GM23338 (cell line): ENCODE measurements at regions not wholly inside any gene's neighbourhood (a gene's known extent, or its start where the extent isn't known, plus 50 kb on each side); places are given as distances from the start of the nearest gene placed in this dataset.

Experiments used
- ATAC-seq: fragments of 200-7000 bp; cut with Tn5 transposase; 3 replicates; pipeline ENCODE4 v1.9.1; 2020
- DNase-seq: peaks from one replicate; pipeline ENCODE4 v3.0.0-alpha.2; 2015; ENCODE audit warnings: low spot score
- H2AFZ ChIP-seq: fragments of 200-600 bp; sonication (generic); 2 replicates; pipeline ENCODE4 v1.8.0; 2016; ENCODE audit warnings: antibody characterized with exemption, mild to moderate bottlenecking, moderate library complexity
- H3F3A ChIP-seq: fragments of 200-600 bp; sonication (generic); replicated peaks from 2 replicates; pipeline ENCODE4 v1.8.0; 2017; ENCODE audit warnings: antibody characterized with exemption, mixed run types, low read depth
- H3K27ac ChIP-seq: fragments of 200-600 bp; sonication (generic); 2 replicates; pipeline ENCODE4 v1.6.1; 2016; ENCODE audit warnings: low read depth
- H3K27me3 ChIP-seq: fragments of 200-600 bp; sonication (generic); 2 replicates; pipeline ENCODE4 v1.8.0; 2016; ENCODE audit warnings: mild to moderate bottlenecking, mixed run types, moderate library complexity; ENCODE audit not compliant: insufficient read depth
- H3K36me3 ChIP-seq: fragments of 200-600 bp; sonication (generic); 2 replicates; pipeline ENCODE4 v1.8.0; 2016; ENCODE audit warnings: mild to moderate bottlenecking; ENCODE audit not compliant: insufficient read depth
- H3K4me1 ChIP-seq: fragments of 200-600 bp; sonication (generic); 2 replicates; pipeline ENCODE4 v1.8.0; 2016; ENCODE audit warnings: mild to moderate bottlenecking, moderate library complexity; ENCODE audit not compliant: insufficient read depth
- H3K4me2 ChIP-seq: fragments of 200-600 bp; sonication (generic); 2 replicates; pipeline ENCODE4 v1.7.1; 2017; ENCODE audit warnings: mixed run types
- H3K4me3 ChIP-seq: fragments of 200-600 bp; sonication (generic); 2 replicates; pipeline ENCODE4 v1.6.1; 2016; ENCODE audit warnings: mixed run types
- H3K79me2 ChIP-seq: fragments of 200-600 bp; sonication (generic); replicated peaks from 2 replicates; pipeline ENCODE4 v1.8.0; 2017; ENCODE audit warnings: mild to moderate bottlenecking; ENCODE audit not compliant: insufficient read depth
- H3K9me2 ChIP-seq: fragments of 200-600 bp; sonication (generic); 2 replicates; pipeline ENCODE4 v1.8.0; 2017; ENCODE audit not compliant: insufficient read depth
- H4K20me1 ChIP-seq: fragments of 200-600 bp; sonication (generic); replicated peaks from 2 replicates; pipeline ENCODE4 v1.8.0; 2017; ENCODE audit warnings: mild to moderate bottlenecking; ENCODE audit not compliant: insufficient read depth
- H3K27ac Mint-ChIP-seq: 2 replicates; pipeline ENCODE4 v1.8.0; 2020; ENCODE audit warnings: inconsistent platforms, mild to moderate bottlenecking, moderate library complexity, mixed read lengths
- H3K27me3 Mint-ChIP-seq: 3 replicates; pipeline ENCODE4 v1.8.0; 2022; ENCODE audit warnings: low read depth, mild to moderate bottlenecking, moderate library complexity, mixed read lengths, inconsistent platforms; ENCODE audit not compliant: insufficient read depth, poor library complexity
- H3K36me3 Mint-ChIP-seq: 3 replicates; pipeline ENCODE4 v1.8.0; 2021; ENCODE audit warnings: low read depth, mild to moderate bottlenecking, inconsistent platforms, moderate library complexity, mixed read lengths
- H3K4me1 Mint-ChIP-seq: 3 replicates; pipeline ENCODE4 v1.8.0; 2020; ENCODE audit warnings: mild to moderate bottlenecking, inconsistent platforms, mixed read lengths
- H3K4me3 Mint-ChIP-seq: 3 replicates; pipeline ENCODE4 v1.8.0; 2021; ENCODE audit warnings: moderate library complexity, mild to moderate bottlenecking, inconsistent platforms, mixed read lengths
- H3K9me3 Mint-ChIP-seq: 3 replicates; pipeline ENCODE4 v1.8.0; 2020; ENCODE audit warnings: moderate library complexity, mild to moderate bottlenecking, inconsistent platforms, mixed read lengths
- CREB1 ChIP-seq: fragments of 250-450 bp; sonication (Bioruptor Pico); IDR thresholded peaks from 2 replicates; pipeline ENCODE4 v1.5.0; 2020; ENCODE audit warnings: low read depth, mild to moderate bottlenecking, moderate library complexity
- CTCF ChIP-seq, 2 experiments: fragments of 200-600 bp in 1 of 2; sonication (generic) in 1 of 2; conservative IDR thresholded peaks; 2 replicates each; pipeline versions ENCODE4 v1.5.1 to v1.6.1; 2016 to 2017; ENCODE audit warnings: antibody characterized with exemption in 2 of 2, low read depth in 2 of 2, mild to moderate bottlenecking in 2 of 2, moderate library complexity in 1 of 2
- EZH2 ChIP-seq: fragments of 200-600 bp; sonication (generic); IDR thresholded peaks from one replicate; pipeline ENCODE4 v1.8.0; 2017; ENCODE audit warnings: antibody characterized with exemption, mild to moderate bottlenecking, low read depth; ENCODE audit not compliant: unreplicated experiment
- EZH2phosphoT487 ChIP-seq: fragments of 200-600 bp; sonication (generic); IDR thresholded peaks from one replicate; pipeline ENCODE4 v1.8.1; 2018; ENCODE audit warnings: antibody characterized with exemption; ENCODE audit not compliant: unreplicated experiment
- JUNB ChIP-seq: IDR thresholded peaks from one replicate; pipeline ENCODE4 v1.6.1; 2016; ENCODE audit warnings: antibody characterized with exemption; ENCODE audit not compliant: unreplicated experiment
- NANOG ChIP-seq: IDR thresholded peaks from 2 replicates; pipeline ENCODE4 v1.6.1; 2016; ENCODE audit warnings: antibody characterized with exemption, borderline replicate concordance
- POLR2AphosphoS5 ChIP-seq: IDR thresholded peaks from 2 replicates; pipeline ENCODE4 v1.6.1; 2016; ENCODE audit warnings: antibody characterized with exemption, low read depth
- REST ChIP-seq: IDR thresholded peaks from one replicate; pipeline ENCODE4 v1.6.1; 2018; ENCODE audit warnings: antibody characterized with exemption; ENCODE audit not compliant: unreplicated experiment
- STAT1 ChIP-seq: IDR thresholded peaks from one replicate; pipeline ENCODE4 v1.6.1; 2016; ENCODE audit warnings: antibody characterized with exemption; ENCODE audit not compliant: unreplicated experiment
- ZNF114 ChIP-seq: fragments of 250-450 bp; sonication (Bioruptor Pico); IDR thresholded peaks from 2 replicates; pipeline ENCODE4 v1.5.0; 2020; ENCODE audit warnings: mild to moderate bottlenecking, moderate library complexity
- ZNF331 ChIP-seq: fragments of 250-450 bp; sonication (Bioruptor Pico); IDR thresholded peaks from 2 replicates; pipeline ENCODE4 v1.5.0; 2020; ENCODE audit warnings: low read depth, mild to moderate bottlenecking, moderate library complexity
- ZNF462 ChIP-seq: fragments of 250-450 bp; sonication (Bioruptor Pico); IDR thresholded peaks from 2 replicates; pipeline ENCODE4 v1.5.0; 2020; ENCODE audit warnings: mild to moderate bottlenecking, moderate library complexity
- TF ChIP-seq, protein P1 (sequence below): IDR thresholded peaks from 2 replicates; pipeline ENCODE4 v1.6.1; 2016; ENCODE audit warnings: antibody characterized with exemption

DNA sequence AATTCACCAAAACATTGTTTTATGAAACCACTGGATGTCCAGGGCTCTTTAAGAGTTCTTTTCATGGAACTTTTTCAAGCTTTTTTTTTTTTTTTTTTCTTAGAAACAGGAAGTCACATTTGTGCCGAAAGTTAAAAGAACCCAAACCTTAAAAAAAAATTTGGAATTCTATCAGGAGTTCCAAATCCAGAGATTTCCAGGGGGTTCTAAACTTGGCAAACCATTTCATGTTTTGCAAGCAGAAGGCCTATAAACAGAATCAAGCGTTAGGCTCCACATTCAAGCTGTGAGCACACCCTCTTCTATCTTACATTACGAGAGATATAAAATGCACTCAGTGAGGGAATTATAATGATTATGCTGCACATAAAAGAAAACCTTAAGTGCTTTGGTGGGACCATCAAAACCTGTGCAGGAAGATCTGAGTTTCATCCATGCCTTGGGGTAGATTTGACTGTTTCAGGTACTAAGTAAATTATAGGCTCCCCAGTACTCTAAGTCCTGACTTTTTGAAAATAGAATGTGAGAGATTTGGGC, 154.8 kb upstream of the FAR2 start:
- H3K36me3 Mint-ChIP-seq, result no peaks in the 10 kb centered on the region
- no peaks in the 10 kb centered on the region for H3K79me2 ChIP-seq
- H3K4me3 ChIP-seq, result no peak overlapping the region
- H2AFZ ChIP-seq, result peak overlapping the region; percentile 77; the same call in 1 of the 2 replicates
- no peaks in the 10 kb centered on the region for H3F3A ChIP-seq
- H4K20me1 ChIP-seq, result no peaks in the 10 kb centered on the region
- H3K36me3 ChIP-seq, result no peaks in the 10 kb centered on the region
- TF ChIP-seq CREB1 (no peak), JUNB (no peak), EZH2 (no peak), ZNF462 (CRISPR knock-in tag) (no peak), EZH2phosphoT487 (no peak), CTCF (conservative IDR thresholded peaks at IDR 0.05; ENCODE audit: low read depth in 2 of 2) (no peak), POLR2AphosphoS5 (no peak), REST (no peak), STAT1 (no peak), ZNF114 (no peak), ZNF331 (no peak), NANOG (no peak)
- TF ChIP-seq, protein P1, sequence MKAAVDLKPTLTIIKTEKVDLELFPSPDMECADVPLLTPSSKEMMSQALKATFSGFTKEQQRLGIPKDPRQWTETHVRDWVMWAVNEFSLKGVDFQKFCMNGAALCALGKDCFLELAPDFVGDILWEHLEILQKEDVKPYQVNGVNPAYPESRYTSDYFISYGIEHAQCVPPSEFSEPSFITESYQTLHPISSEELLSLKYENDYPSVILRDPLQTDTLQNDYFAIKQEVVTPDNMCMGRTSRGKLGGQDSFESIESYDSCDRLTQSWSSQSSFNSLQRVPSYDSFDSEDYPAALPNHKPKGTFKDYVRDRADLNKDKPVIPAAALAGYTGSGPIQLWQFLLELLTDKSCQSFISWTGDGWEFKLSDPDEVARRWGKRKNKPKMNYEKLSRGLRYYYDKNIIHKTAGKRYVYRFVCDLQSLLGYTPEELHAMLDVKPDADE, result no peak
- no peaks in the 10 kb centered on the region for H3K9me2 ChIP-seq
- no peaks in the 10 kb centered on the region; the same call in 2 of the 3 replicates for H3K4me1 Mint-ChIP-seq
- no peaks in the 10 kb centered on the region for H3K27me3 Mint-ChIP-seq
- ATAC-seq, result no peak
- H3K9me3 Mint-ChIP-seq, result no peaks in the 10 kb centered on the region
- no peak for DNase-seq
- no peak overlapping the region for H3K4me2 ChIP-seq
- no peaks in the 10 kb centered on the region for H3K4me1 ChIP-seq
- H3K27ac ChIP-seq, result no peak overlapping the region
- no peak overlapping the region for H3K4me3 Mint-ChIP-seq
- H3K27ac Mint-ChIP-seq, result no peak overlapping the region
- H3K27me3 ChIP-seq, result no peaks in the 10 kb centered on the region
